ENCODE measurements at regions not wholly inside any gene's neighbourhood (a gene's known extent, or its start where the extent isn't known, plus 50 kb on each side); places are given as distances from the start of the nearest gene placed in this dataset.

- no peak for TF ChIP-seq FOXP2 (optimal IDR thresholded peaks at IDR 0.05; ENCODE audit: borderline replicate concordance, extremely low read depth, extremely low read length, insufficient read depth)
- TF ChIP-seq SIN3A (IDR thresholded peaks at IDR 0.05; ENCODE audit: borderline replicate concordance, insufficient read depth, low read length): no peak
- TF ChIP-seq TAF1 (IDR thresholded peaks at IDR 0.05; ENCODE audit: borderline replicate concordance, insufficient read depth, low read length): no peak
- no peak for TF ChIP-seq POLR2AphosphoS5 (IDR thresholded peaks at IDR 0.05; ENCODE audit: low read depth, low read length)
- TF ChIP-seq, protein P1, sequence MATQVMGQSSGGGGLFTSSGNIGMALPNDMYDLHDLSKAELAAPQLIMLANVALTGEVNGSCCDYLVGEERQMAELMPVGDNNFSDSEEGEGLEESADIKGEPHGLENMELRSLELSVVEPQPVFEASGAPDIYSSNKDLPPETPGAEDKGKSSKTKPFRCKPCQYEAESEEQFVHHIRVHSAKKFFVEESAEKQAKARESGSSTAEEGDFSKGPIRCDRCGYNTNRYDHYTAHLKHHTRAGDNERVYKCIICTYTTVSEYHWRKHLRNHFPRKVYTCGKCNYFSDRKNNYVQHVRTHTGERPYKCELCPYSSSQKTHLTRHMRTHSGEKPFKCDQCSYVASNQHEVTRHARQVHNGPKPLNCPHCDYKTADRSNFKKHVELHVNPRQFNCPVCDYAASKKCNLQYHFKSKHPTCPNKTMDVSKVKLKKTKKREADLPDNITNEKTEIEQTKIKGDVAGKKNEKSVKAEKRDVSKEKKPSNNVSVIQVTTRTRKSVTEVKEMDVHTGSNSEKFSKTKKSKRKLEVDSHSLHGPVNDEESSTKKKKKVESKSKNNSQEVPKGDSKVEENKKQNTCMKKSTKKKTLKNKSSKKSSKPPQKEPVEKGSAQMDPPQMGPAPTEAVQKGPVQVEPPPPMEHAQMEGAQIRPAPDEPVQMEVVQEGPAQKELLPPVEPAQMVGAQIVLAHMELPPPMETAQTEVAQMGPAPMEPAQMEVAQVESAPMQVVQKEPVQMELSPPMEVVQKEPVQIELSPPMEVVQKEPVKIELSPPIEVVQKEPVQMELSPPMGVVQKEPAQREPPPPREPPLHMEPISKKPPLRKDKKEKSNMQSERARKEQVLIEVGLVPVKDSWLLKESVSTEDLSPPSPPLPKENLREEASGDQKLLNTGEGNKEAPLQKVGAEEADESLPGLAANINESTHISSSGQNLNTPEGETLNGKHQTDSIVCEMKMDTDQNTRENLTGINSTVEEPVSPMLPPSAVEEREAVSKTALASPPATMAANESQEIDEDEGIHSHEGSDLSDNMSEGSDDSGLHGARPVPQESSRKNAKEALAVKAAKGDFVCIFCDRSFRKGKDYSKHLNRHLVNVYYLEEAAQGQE (IDR thresholded peaks at IDR 0.05; ENCODE audit: insufficient read depth in 1 of 2, low read depth in 2 of 2, low read length in 2 of 2): no peak
These were observed 181.5 kb downstream of the IRS2 start for GRCh38 chr13:109604894-109605293.

- TF ChIP-seq FOXP2 (optimal IDR thresholded peaks at IDR 0.05; ENCODE audit: borderline replicate concordance, extremely low read depth, extremely low read length, insufficient read depth) (no peak), TAF1 (IDR thresholded peaks at IDR 0.05; ENCODE audit: borderline replicate concordance, insufficient read depth, low read length) (no peak), POLR2AphosphoS5 (IDR thresholded peaks at IDR 0.05; ENCODE audit: low read depth, low read length) (no peak), SIN3A (IDR thresholded peaks at IDR 0.05; ENCODE audit: borderline replicate concordance, insufficient read depth, low read length) (no peak)
- TF ChIP-seq, protein P1 (IDR thresholded peaks at IDR 0.05; ENCODE audit: insufficient read depth in 1 of 2, low read depth in 2 of 2, low read length in 2 of 2): no peak
These were observed 184.0 kb downstream of the IRS2 start for GRCh38 chr13:109602356-109602755.

GRCh38 chr13:109599901-109600657 is 186.3 kb downstream of the IRS2 start:
- TF ChIP-seq SIN3A (IDR thresholded peaks at IDR 0.05; ENCODE audit: borderline replicate concordance, insufficient read depth, low read length) (no peak), TAF1 (IDR thresholded peaks at IDR 0.05; ENCODE audit: borderline replicate concordance, insufficient read depth, low read length) (no peak), POLR2AphosphoS5 (IDR thresholded peaks at IDR 0.05; ENCODE audit: low read depth, low read length) (no peak)
- TF ChIP-seq, protein P1 (IDR thresholded peaks at IDR 0.05; ENCODE audit: insufficient read depth in 1 of 2, low read depth in 2 of 2, low read length in 2 of 2): no peak

DNA sequence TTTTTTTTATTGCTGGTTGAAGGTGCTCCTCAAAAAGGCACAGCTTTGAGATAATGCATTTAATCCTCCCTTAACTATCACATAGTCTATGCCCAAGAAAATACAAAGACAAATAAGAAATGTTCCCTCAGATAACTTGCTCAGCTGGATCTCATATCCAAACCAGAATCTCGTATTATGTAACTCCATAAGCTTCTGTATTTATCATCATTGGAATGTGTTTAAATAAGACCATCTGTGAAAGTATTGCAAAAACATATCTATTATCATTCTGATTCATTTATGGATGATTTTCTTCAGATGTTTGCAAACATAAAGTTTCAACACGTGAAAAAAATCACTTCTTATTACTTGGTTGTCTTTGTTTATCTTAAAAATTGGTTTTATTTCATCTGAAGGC is 190.9 kb downstream of the IRS2 start:
- TF ChIP-seq POLR2AphosphoS5 (IDR thresholded peaks at IDR 0.05; ENCODE audit: low read depth, low read length): no peak
- TF ChIP-seq, protein P1 (IDR thresholded peaks at IDR 0.05; ENCODE audit: insufficient read depth in 1 of 2, low read depth in 2 of 2, low read length in 2 of 2): no peak
- TF ChIP-seq TAF1 (IDR thresholded peaks at IDR 0.05; ENCODE audit: borderline replicate concordance, insufficient read depth, low read length): no peak

DNA sequence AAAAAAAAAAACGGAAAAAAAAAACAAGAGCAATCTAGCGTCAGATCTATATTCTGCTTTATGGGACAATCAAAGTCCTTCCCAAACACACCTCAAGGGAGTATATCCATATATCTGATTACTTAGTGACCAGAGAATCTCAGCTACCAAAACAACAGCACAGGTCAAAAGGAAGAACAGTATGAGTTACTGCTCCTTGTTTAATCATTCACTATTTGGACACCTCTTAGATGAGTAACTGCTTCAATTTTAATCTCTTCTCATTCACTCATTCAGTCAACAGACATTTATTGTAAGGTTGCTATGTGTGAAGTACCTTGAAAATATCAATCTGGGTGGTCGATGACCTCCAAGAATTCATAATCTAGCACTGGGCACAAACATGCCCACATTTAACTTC is 193.2 kb downstream of the IRS2 start:
- TF ChIP-seq FOXP2 (optimal IDR thresholded peaks at IDR 0.05; ENCODE audit: borderline replicate concordance, extremely low read depth, extremely low read length, insufficient read depth): no peak
- TF ChIP-seq, protein P1 (IDR thresholded peaks at IDR 0.05; ENCODE audit: insufficient read depth in 1 of 2, low read depth in 2 of 2, low read length in 2 of 2): no peak
- no peak for TF ChIP-seq POLR2AphosphoS5 (IDR thresholded peaks at IDR 0.05; ENCODE audit: low read depth, low read length)
- TF ChIP-seq TAF1 (IDR thresholded peaks at IDR 0.05; ENCODE audit: borderline replicate concordance, insufficient read depth, low read length): no peak
- TF ChIP-seq SIN3A (IDR thresholded peaks at IDR 0.05; ENCODE audit: borderline replicate concordance, insufficient read depth, low read length): no peak
